Neural cell (in vitro differentiated cells): ENCODE measurements at regions not wholly inside any gene's neighbourhood (a gene's known extent, or its start where the extent isn't known, plus 50 kb on each side); places are given as distances from the start of the nearest gene placed in this dataset.
"Not testable (repeated sequence)": the region's sequence is repeated elsewhere in the genome, so short reads cannot be mapped to it uniquely, and the experiment has no call there.

Experiments used
- H2AFZ ChIP-seq: fragments of 200-600, 300-800 bp; sonication (generic), shearing (Covaris generic); 2 replicates; pipeline ENCODE4 v1.6.0; 2014; ENCODE audit warnings: low read depth, mild to moderate bottlenecking, antibody characterized with exemption, low read length, moderate library complexity
- H3F3A ChIP-seq: fragments of 200-600 bp; shearing (Covaris generic); 2 replicates; pipeline ENCODE4 v1.6.1; 2016; ENCODE audit warnings: mild to moderate bottlenecking, moderate library complexity, mixed read lengths, antibody characterized with exemption, low read length; ENCODE audit not compliant: insufficient read depth, poor library complexity, severe bottlenecking
- H3K27ac ChIP-seq: fragments of 200-600, 300-800 bp; sonication (generic), shearing (Covaris generic); 2 replicates; pipeline ENCODE4 v1.5.1; 2014; ENCODE audit warnings: mild to moderate bottlenecking, low read length, moderate library complexity
- H3K27me3 ChIP-seq: fragments of 300-800, 200-600 bp; sonication (generic), shearing (Covaris generic); 2 replicates; pipeline ENCODE4 v1.6.0; 2014; ENCODE audit warnings: mild to moderate bottlenecking, low read depth, low read length, moderate library complexity; ENCODE audit not compliant: insufficient read depth
- H3K36me3 ChIP-seq: fragments of 300-800, 200-600 bp; sonication (generic), shearing (Covaris generic); 2 replicates; pipeline ENCODE4 v1.5.1; 2014; ENCODE audit warnings: mild to moderate bottlenecking, antibody characterized with exemption, low read length, moderate library complexity; ENCODE audit not compliant: insufficient read depth
- H3K4me2 ChIP-seq: fragments of 300-800, 200-600 bp; sonication (generic), shearing (Covaris generic); 2 replicates; pipeline ENCODE4 v1.6.0; 2014; ENCODE audit warnings: mild to moderate bottlenecking, low read length
- H3K4me3 ChIP-seq: fragments of 300-800, 200-600 bp; sonication (generic), shearing (Covaris generic); 2 replicates; pipeline ENCODE4 v1.5.1; 2014; ENCODE audit warnings: mild to moderate bottlenecking, low read length, moderate library complexity
- H3K79me2 ChIP-seq: fragments of 200-600 bp; shearing (Covaris generic); replicated peaks from 2 replicates; pipeline ENCODE4 v1.6.0; 2014; ENCODE audit warnings: mild to moderate bottlenecking, low read length, moderate library complexity; ENCODE audit not compliant: insufficient read depth
- H3K9ac ChIP-seq: fragments of 300-800, 200-600 bp; sonication (generic), shearing (Covaris generic); 2 replicates; pipeline ENCODE4 v1.6.1; 2016; ENCODE audit warnings: mild to moderate bottlenecking, low read length, mixed read lengths
- H3K9me2 ChIP-seq: fragments of 200-600 bp; shearing (Covaris generic); 2 replicates; pipeline ENCODE4 v1.6.1; 2016; ENCODE audit warnings: mild to moderate bottlenecking, low read length, mixed read lengths; ENCODE audit not compliant: insufficient read depth
- H3K9me3 ChIP-seq: fragments of 200-600, 300-800 bp; sonication (generic), shearing (Covaris generic); 2 replicates; pipeline ENCODE4 v1.6.1; 2016; ENCODE audit warnings: mild to moderate bottlenecking, mixed run types, low read length, moderate library complexity, mixed read lengths
- H4K20me1 ChIP-seq: fragments of 200-600 bp; shearing (Covaris generic); 2 replicates; pipeline ENCODE4 v1.6.1; 2016; ENCODE audit warnings: mild to moderate bottlenecking, mixed run types; ENCODE audit not compliant: insufficient read depth
- EP300 ChIP-seq: fragments of 450-650 bp; conservative IDR thresholded peaks from 2 replicates; pipeline ENCODE4 v1.6.1; 2014; ENCODE audit warnings: antibody characterized with exemption, mild to moderate bottlenecking, moderate library complexity; ENCODE audit not compliant: poor library complexity, severe bottlenecking
- EZH2 ChIP-seq: fragments of 200-600, 300-800 bp; shearing (Covaris generic), sonication (generic); IDR thresholded peaks from 2 replicates; pipeline ENCODE4 v1.6.1; 2014; ENCODE audit warnings: antibody characterized with exemption, low read length, borderline replicate concordance, mild to moderate bottlenecking; ENCODE audit not compliant: insufficient read depth, poor library complexity, severe bottlenecking
- MXI1 ChIP-seq: fragments of 450-650 bp; conservative IDR thresholded peaks from 2 replicates; pipeline ENCODE4 v1.6.1; 2014; ENCODE audit warnings: antibody characterized with exemption, mild to moderate bottlenecking; ENCODE audit not compliant: poor library complexity, severe bottlenecking
- POLR2AphosphoS5 ChIP-seq: IDR thresholded peaks from 2 replicates; pipeline ENCODE4 v1.6.1; 2012
- RAD21 ChIP-seq: fragments of 450-650 bp; conservative IDR thresholded peaks from 2 replicates; pipeline ENCODE4 v1.6.1; 2014; ENCODE audit warnings: antibody characterized with exemption, mild to moderate bottlenecking, moderate library complexity
- SMC3 ChIP-seq: fragments of 450-650 bp; conservative IDR thresholded peaks from 2 replicates; pipeline ENCODE4 v1.6.1; 2014; ENCODE audit warnings: antibody characterized with exemption, mild to moderate bottlenecking, moderate library complexity; ENCODE audit not compliant: poor library complexity
- TAF1 ChIP-seq: IDR thresholded peaks from 2 replicates; pipeline ENCODE4 v1.6.1; 2012; ENCODE audit warnings: low read depth
- TF ChIP-seq, protein P1 (sequence below): IDR thresholded peaks from 2 replicates; pipeline ENCODE4 v1.6.1; 2012; ENCODE audit warnings: borderline replicate concordance
- TF ChIP-seq, protein P2 (sequence below): fragments of 450-650 bp; IDR thresholded peaks from 2 replicates; pipeline ENCODE4 v1.5.1; 2014; ENCODE audit warnings: antibody characterized with exemption, mild to moderate bottlenecking, moderate library complexity; ENCODE audit not compliant: poor library complexity, severe bottlenecking

DNA sequence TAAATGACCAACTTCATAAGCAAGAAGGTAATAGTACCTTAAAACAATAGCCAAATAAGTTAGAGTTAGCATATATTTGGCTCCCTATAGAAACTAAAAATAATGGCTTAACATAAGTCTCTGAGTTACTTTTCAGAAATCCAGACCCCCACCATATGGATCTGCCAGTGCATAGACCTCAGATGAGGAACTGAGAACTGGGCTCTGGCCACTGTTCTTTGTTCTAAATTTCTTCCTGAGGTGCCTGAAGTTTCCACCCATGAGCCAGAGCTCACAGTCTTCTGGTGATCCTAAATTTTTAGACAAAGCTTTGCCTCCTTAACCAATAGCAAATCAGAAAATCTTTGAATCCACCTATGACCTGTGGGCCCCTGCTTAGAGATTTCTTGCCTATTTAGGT, 250.9 kb downstream of the YTHDC2 start:
- no peak overlapping the region for H3K4me2 ChIP-seq
- H3K9ac ChIP-seq, result no peak overlapping the region
- H3K27me3 ChIP-seq, result no peaks in the 10 kb centered on the region
- H3K9me3 ChIP-seq, result no peaks in the 10 kb centered on the region
- no peaks in the 10 kb centered on the region for H3K36me3 ChIP-seq
- H3F3A ChIP-seq, result no peaks in the 10 kb centered on the region
- H3K27ac ChIP-seq, result no peak overlapping the region
- TF ChIP-seq MXI1 (no peak), RAD21 (no peak)
- no peaks in the 10 kb centered on the region for H3K9me2 ChIP-seq
- no peaks in the 10 kb centered on the region for H3K79me2 ChIP-seq
- no peaks in the 10 kb centered on the region for H4K20me1 ChIP-seq
- H2AFZ ChIP-seq, result no peak overlapping the region
- H3K4me3 ChIP-seq, result no peak overlapping the region

DNA sequence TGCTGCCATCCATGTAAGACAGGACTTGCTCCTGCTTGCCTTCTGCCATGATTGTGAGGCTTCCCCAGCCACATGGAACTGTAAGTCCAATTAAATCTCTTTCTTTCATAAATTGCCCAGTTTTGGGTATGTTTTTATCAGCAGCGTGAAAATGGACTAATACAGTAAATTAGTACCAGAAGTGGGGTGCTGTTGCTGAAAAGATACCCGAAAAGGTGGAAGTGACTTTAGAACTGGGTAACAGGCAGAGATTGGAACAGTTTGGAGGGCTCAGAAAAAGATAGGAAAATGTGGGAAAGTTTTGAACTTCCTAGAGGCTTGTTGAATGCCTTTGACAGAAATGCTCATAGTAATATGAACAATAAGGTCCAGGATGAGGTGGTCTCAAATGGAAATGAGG, 253.3 kb downstream of the YTHDC2 start:
- H3K36me3 ChIP-seq, H3K4me3 ChIP-seq, H3K27ac ChIP-seq, H3K9ac ChIP-seq, H3K9me2 ChIP-seq, H3K9me3 ChIP-seq, H3F3A ChIP-seq, H3K79me2 ChIP-seq, H3K27me3 ChIP-seq, H3K4me2 ChIP-seq, H4K20me1 ChIP-seq, H2AFZ ChIP-seq: not testable (repeated sequence)

DNA sequence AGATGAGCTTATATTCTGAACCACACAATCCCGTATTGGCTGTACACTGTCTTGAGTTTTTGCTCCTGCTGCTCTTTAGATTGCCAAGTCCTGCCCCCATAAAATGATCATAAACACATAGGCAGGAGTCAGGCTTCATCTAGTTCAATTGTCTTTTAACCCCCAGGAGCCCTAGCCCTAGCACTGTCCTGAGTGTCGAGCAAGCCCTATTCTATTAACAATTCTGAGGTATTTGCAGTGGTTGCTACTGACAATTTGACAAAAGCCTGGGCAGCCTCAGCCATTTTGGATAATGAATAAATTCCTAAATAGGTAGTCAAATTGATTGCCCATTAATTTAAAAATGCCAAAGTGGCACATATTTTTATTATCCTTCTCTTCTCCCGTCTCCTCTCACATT, 257.2 kb downstream of the YTHDC2 start:
- Histone ChIP-seq H3K36me3 (no peaks in the 10 kb centered on the region), H3K27me3 (no peaks in the 10 kb centered on the region), H3F3A (no peaks in the 10 kb centered on the region), H3K79me2 (no peaks in the 10 kb centered on the region), H3K27ac (no peak overlapping the region), H3K9me2 (no peaks in the 10 kb centered on the region), H3K9ac (no peak overlapping the region), H2AFZ (no peak overlapping the region), H4K20me1 (no peaks in the 10 kb centered on the region), H3K4me3 (no peak overlapping the region), H3K9me3 (no peaks in the 10 kb centered on the region), H3K4me2 (no peak overlapping the region)
- TF ChIP-seq EP300, result no peak
- TF ChIP-seq POLR2AphosphoS5, result no peak
- TF ChIP-seq, protein P1, sequence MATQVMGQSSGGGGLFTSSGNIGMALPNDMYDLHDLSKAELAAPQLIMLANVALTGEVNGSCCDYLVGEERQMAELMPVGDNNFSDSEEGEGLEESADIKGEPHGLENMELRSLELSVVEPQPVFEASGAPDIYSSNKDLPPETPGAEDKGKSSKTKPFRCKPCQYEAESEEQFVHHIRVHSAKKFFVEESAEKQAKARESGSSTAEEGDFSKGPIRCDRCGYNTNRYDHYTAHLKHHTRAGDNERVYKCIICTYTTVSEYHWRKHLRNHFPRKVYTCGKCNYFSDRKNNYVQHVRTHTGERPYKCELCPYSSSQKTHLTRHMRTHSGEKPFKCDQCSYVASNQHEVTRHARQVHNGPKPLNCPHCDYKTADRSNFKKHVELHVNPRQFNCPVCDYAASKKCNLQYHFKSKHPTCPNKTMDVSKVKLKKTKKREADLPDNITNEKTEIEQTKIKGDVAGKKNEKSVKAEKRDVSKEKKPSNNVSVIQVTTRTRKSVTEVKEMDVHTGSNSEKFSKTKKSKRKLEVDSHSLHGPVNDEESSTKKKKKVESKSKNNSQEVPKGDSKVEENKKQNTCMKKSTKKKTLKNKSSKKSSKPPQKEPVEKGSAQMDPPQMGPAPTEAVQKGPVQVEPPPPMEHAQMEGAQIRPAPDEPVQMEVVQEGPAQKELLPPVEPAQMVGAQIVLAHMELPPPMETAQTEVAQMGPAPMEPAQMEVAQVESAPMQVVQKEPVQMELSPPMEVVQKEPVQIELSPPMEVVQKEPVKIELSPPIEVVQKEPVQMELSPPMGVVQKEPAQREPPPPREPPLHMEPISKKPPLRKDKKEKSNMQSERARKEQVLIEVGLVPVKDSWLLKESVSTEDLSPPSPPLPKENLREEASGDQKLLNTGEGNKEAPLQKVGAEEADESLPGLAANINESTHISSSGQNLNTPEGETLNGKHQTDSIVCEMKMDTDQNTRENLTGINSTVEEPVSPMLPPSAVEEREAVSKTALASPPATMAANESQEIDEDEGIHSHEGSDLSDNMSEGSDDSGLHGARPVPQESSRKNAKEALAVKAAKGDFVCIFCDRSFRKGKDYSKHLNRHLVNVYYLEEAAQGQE, result no peak
- TF ChIP-seq, protein P2, sequence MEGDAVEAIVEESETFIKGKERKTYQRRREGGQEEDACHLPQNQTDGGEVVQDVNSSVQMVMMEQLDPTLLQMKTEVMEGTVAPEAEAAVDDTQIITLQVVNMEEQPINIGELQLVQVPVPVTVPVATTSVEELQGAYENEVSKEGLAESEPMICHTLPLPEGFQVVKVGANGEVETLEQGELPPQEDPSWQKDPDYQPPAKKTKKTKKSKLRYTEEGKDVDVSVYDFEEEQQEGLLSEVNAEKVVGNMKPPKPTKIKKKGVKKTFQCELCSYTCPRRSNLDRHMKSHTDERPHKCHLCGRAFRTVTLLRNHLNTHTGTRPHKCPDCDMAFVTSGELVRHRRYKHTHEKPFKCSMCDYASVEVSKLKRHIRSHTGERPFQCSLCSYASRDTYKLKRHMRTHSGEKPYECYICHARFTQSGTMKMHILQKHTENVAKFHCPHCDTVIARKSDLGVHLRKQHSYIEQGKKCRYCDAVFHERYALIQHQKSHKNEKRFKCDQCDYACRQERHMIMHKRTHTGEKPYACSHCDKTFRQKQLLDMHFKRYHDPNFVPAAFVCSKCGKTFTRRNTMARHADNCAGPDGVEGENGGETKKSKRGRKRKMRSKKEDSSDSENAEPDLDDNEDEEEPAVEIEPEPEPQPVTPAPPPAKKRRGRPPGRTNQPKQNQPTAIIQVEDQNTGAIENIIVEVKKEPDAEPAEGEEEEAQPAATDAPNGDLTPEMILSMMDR, result no peak
- TF ChIP-seq TAF1, result no peak
- TF ChIP-seq MXI1, result no peak
- TF ChIP-seq EZH2, result no peak
- no peak for TF ChIP-seq RAD21
- no peak for TF ChIP-seq SMC3
